Mucosa of rectum (tissue), 2 donors: ENCODE measurements at regions not wholly inside any gene's neighbourhood (a gene's known extent, or its start where the extent isn't known, plus 50 kb on each side); places are given as distances from the start of the nearest gene placed in this dataset.

Experiments
- H3K27ac ChIP-seq, 2 donors: one replicate each; pipeline ENCODE4 v1.7.0; 2013; ENCODE audit warnings: inconsistent platforms in 2 of 2, low read depth in 2 of 2, low read length in 2 of 2
- H3K27me3 ChIP-seq, 2 donors: one replicate each; pipeline ENCODE4 v1.7.0; 2013; ENCODE audit warnings: low read length in 2 of 2; ENCODE audit not compliant: control insufficient read depth in 2 of 2, insufficient read depth in 2 of 2
- H3K36me3 ChIP-seq, 2 donors: one replicate each; pipeline ENCODE4 v1.7.0; 2013; ENCODE audit warnings: low read length in 2 of 2; ENCODE audit not compliant: control insufficient read depth in 2 of 2, insufficient read depth in 2 of 2
- H3K4me1 ChIP-seq, 2 donors: one replicate each; pipeline ENCODE4 v1.7.0; 2013; ENCODE audit warnings: low read length in 2 of 2, mild to moderate bottlenecking in 1 of 2; ENCODE audit not compliant: control insufficient read depth in 2 of 2, insufficient read depth in 2 of 2
- H3K4me3 ChIP-seq, 2 donors: one replicate each; pipeline ENCODE4 v1.7.0; 2013; ENCODE audit warnings: low read length in 2 of 2
- H3K9ac ChIP-seq, 2 donors: one replicate each; pipeline ENCODE4 v1.7.0; 2013; ENCODE audit warnings: low read length in 2 of 2, low read depth in 1 of 2, mild to moderate bottlenecking in 1 of 2
- H3K9me3 ChIP-seq, 2 donors: one replicate each; pipeline ENCODE4 v1.7.0; 2013; ENCODE audit warnings: low read length in 2 of 2; ENCODE audit not compliant: control insufficient read depth in 2 of 2
- donor health status: healthy.
- donor health status: Normal muscosa, but diverticular disease.

DNA sequence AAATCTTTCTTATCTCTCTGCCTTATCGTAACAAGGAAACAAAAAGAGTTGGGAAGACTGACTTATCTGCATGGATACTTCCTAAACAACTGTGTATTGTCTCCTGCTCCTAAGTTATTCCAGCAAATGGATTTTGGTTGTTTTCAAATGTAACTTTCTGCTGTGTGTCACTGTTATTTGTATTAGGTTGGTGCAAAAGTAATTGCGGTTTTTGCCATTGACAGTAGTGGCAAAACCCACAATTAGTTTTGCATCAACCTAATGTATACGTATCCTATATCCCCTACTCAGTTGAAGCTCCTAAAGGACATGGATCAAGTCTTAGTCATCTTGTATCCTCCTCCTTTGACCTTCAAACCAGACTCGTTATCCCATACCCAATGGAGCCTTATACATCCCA lies 263.4 kb upstream of the GPR101 start:
- H3K4me3 ChIP-seq, result no peak overlapping the region
- H3K9ac ChIP-seq, result no peak overlapping the region
- no peak overlapping the region for H3K27ac ChIP-seq
- no peaks in the 10 kb centered on the region for H3K4me1 ChIP-seq
- no peaks in the 10 kb centered on the region for H3K9me3 ChIP-seq
- no peaks in the 10 kb centered on the region for H3K27me3 ChIP-seq
- no peaks in the 10 kb centered on the region for H3K36me3 ChIP-seq

GRCh38 chrX:137290011-137290410 lies 256.2 kb upstream of the GPR101 start:
- Histone ChIP-seq H3K4me1 (no peaks in the 10 kb centered on the region), H3K27ac (no peak overlapping the region), H3K4me3 (no peak overlapping the region), H3K9ac (no peak overlapping the region), H3K9me3 (no peaks in the 10 kb centered on the region), H3K27me3 (no peaks in the 10 kb centered on the region), H3K36me3 (no peaks in the 10 kb centered on the region)

DNA sequence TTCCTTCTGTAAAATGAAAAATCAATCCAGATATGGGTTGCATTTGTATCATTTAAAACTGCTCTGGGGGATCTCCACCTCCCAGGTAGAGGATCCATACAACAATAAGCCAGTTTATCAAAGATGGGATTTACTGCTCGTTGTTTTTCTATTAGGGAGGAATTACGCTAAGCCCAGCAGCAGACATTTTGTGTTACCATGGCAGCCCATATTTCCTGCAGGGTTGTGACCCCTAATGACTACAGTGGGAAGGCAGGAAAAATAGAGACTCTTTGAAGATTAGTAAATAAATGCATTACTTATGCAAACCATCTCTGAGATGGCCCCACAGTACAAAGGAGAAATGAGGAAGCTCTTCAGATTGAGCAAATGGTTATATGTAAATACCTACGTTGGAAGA lies 253.4 kb upstream of the GPR101 start:
- no peaks in the 10 kb centered on the region for H3K36me3 ChIP-seq
- no peaks in the 10 kb centered on the region for H3K27me3 ChIP-seq
- H3K27ac ChIP-seq, result no peak overlapping the region
- H3K4me1 ChIP-seq, result no peaks in the 10 kb centered on the region
- no peak overlapping the region for H3K4me3 ChIP-seq
- H3K9me3 ChIP-seq, result no peaks in the 10 kb centered on the region
- H3K9ac ChIP-seq, result no peak overlapping the region

GRCh38 chrX:137286423-137286822 lies 252.6 kb upstream of the GPR101 start:
- no peak overlapping the region for H3K27ac ChIP-seq
- H3K9me3 ChIP-seq, result no peaks in the 10 kb centered on the region
- H3K9ac ChIP-seq, result no peak overlapping the region
- H3K27me3 ChIP-seq, result no peaks in the 10 kb centered on the region
- no peak overlapping the region for H3K4me3 ChIP-seq
- H3K4me1 ChIP-seq, result no peaks in the 10 kb centered on the region
- no peaks in the 10 kb centered on the region for H3K36me3 ChIP-seq

- Histone ChIP-seq H3K4me3 (no peak overlapping the region), H3K36me3 (no peaks in the 10 kb centered on the region), H3K9ac (no peak overlapping the region), H3K27me3 (no peaks in the 10 kb centered on the region), H3K27ac (no peak overlapping the region), H3K9me3 (no peaks in the 10 kb centered on the region), H3K4me1 (no peaks in the 10 kb centered on the region)
Observed at GRCh38 chrX:137278825-137279224, 245.0 kb upstream of the GPR101 start.

- H3K27me3 ChIP-seq, result no peaks in the 10 kb centered on the region
- H3K36me3 ChIP-seq, result no peaks in the 10 kb centered on the region
- H3K9ac ChIP-seq, result no peak overlapping the region
- H3K4me1 ChIP-seq, result no peaks in the 10 kb centered on the region
- no peak overlapping the region for H3K27ac ChIP-seq
- H3K4me3 ChIP-seq, result no peak overlapping the region
- no peaks in the 10 kb centered on the region for H3K9me3 ChIP-seq
Observed at GRCh38 chrX:137263374-137263773, 229.6 kb upstream of the GPR101 start.

DNA sequence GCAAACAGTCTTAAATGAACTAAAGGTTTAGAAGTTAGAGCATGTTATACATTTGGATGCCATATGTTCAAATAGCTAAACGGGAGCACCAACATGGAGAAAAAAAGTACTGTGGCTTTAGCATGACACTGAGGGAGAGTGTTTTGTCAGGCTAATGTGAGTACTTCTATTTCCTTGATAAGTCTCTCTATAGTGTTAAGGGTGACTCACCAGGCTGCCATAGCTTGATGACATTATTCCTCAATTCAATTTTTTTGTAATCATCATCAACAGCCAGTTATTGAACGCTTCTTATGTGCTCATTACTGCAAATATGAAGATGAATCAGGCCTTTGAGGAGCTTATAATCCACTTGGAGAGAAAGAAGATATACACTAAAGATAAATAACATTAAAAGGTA lies 211.4 kb upstream of the GPR101 start:
- Histone ChIP-seq H3K4me3 (no peak overlapping the region), H3K9ac (no peak overlapping the region), H3K27ac (no peak overlapping the region), H3K27me3 (no peaks in the 10 kb centered on the region), H3K4me1 (no peaks in the 10 kb centered on the region), H3K36me3 (no peaks in the 10 kb centered on the region), H3K9me3 (no peaks in the 10 kb centered on the region)

DNA sequence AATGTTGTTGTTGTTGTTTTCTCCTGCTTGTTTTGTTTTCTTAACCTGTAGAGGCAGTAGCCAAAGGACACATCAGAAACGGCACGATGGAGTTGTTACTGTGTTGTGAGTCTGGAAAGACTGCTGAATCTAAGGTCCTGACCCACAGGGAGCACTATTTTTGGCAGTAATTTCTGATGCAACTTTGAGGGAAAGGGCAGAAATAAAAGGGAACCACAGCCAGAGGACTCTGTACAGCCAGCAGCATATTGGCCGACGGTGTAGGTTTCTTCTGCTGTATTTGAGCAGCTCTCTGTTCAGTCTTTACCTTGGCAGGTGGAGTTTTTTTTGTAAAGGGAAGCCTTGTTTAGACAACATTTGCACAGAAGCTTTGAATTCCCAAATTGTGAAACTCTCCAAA lies 203.0 kb upstream of the GPR101 start:
- Histone ChIP-seq H3K27me3 (no peaks in the 10 kb centered on the region), H3K9me3 (no peaks in the 10 kb centered on the region), H3K9ac (no peak overlapping the region), H3K36me3 (no peaks in the 10 kb centered on the region), H3K27ac (no peak overlapping the region), H3K4me1 (no peaks in the 10 kb centered on the region), H3K4me3 (no peak overlapping the region)

DNA sequence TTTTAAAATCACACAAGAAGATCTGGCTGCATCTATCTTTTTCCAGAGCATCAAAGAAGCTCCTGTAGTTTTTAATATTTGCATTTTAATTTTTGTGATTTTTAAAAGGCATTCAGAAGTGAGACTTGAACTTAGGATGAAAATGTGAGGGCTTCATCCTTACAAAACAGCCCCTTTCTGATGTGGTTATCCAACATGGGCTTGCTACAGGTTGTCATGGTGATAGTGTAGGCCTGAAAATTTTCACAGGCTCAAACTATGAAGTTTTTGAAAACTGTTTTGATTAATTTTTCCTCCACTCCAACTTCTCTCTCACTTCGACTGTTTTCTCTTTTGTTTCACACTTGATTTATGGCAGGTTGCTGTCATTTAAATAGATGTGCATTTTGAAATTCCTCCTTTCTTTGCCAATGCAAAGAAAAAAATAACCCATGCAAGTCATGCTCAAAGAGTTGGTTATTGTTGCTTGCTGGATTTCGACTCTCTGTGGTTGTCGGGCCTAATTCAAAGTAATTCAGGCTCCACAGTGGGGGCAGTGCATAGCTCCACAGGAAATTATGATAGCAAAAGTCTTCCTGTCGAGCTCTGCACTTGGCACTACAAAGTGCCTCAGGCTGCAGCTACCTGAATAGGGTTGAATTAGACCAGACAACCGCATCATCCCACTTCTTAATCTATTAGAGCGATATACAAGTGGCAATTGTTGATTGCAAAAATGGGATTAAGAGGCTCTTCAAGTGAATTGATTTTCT lies 201.0 kb upstream of the GPR101 start:
- no peaks in the 10 kb centered on the region for H3K4me1 ChIP-seq
- H3K9ac ChIP-seq, result no peak overlapping the region
- H3K27me3 ChIP-seq, result no peaks in the 10 kb centered on the region
- H3K9me3 ChIP-seq, result no peaks in the 10 kb centered on the region
- H3K36me3 ChIP-seq, result no peaks in the 10 kb centered on the region
- no peak overlapping the region for H3K4me3 ChIP-seq
- H3K27ac ChIP-seq, result no peak overlapping the region

GRCh38 chrX:137233478-137233877 lies 199.7 kb upstream of the GPR101 start:
- no peak overlapping the region for H3K9ac ChIP-seq
- no peaks in the 10 kb centered on the region for H3K4me1 ChIP-seq
- H3K27me3 ChIP-seq, result no peaks in the 10 kb centered on the region
- H3K4me3 ChIP-seq, result no peak overlapping the region
- H3K27ac ChIP-seq, result no peak overlapping the region
- H3K9me3 ChIP-seq, result no peaks in the 10 kb centered on the region
- no peaks in the 10 kb centered on the region for H3K36me3 ChIP-seq

DNA sequence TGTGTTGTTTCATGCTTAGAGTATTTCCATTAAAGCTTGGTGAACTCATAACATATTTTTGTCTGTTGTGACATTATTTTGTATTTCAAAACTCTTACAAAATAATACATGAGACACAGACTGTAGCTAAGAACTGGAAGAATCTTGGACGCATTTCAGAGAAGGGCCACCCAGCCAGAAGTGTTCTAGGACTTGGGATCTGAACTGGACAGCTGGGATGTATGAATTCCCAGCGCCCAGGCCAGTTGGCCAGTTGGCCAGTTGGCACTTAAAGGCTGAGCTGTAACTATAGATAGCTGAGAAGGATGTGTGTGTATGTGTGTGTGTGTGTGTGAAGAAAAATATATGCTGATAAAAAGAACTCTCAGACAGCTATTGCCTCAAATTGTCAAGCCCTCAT lies 193.4 kb upstream of the GPR101 start:
- Histone ChIP-seq H3K27ac (no peak overlapping the region), H3K36me3 (no peaks in the 10 kb centered on the region), H3K4me1 (no peaks in the 10 kb centered on the region), H3K27me3 (no peaks in the 10 kb centered on the region), H3K9ac (no peak overlapping the region), H3K4me3 (no peak overlapping the region), H3K9me3 (no peaks in the 10 kb centered on the region)
